Fibroblast of lung (primary cell): ENCODE measurements at regions not wholly inside any gene's neighbourhood (a gene's known extent, or its start where the extent isn't known, plus 50 kb on each side); places are given as distances from the start of the nearest gene placed in this dataset.

ENCODE experiments used
- EZH2 ChIP-seq: IDR thresholded peaks from 2 replicates; pipeline ENCODE4 v1.5.1; 2012; ENCODE audit warnings: low read length, control low read depth, mild to moderate bottlenecking; ENCODE audit errors: missing control alignments
- TF ChIP-seq, protein P1 (sequence below), 2 donors: IDR thresholded peaks in 1 of 2; conservative IDR thresholded peaks in 1 of 2; 1 replicate in 1 of 2; 2 replicates in 1 of 2; pipeline ENCODE4 v1.5.1; 2011 to 2012; ENCODE audit warnings: low read length in 2 of 2, control low read depth in 1 of 2, inconsistent platforms in 1 of 2, low read depth in 1 of 2, mild to moderate bottlenecking in 1 of 2

DNA sequence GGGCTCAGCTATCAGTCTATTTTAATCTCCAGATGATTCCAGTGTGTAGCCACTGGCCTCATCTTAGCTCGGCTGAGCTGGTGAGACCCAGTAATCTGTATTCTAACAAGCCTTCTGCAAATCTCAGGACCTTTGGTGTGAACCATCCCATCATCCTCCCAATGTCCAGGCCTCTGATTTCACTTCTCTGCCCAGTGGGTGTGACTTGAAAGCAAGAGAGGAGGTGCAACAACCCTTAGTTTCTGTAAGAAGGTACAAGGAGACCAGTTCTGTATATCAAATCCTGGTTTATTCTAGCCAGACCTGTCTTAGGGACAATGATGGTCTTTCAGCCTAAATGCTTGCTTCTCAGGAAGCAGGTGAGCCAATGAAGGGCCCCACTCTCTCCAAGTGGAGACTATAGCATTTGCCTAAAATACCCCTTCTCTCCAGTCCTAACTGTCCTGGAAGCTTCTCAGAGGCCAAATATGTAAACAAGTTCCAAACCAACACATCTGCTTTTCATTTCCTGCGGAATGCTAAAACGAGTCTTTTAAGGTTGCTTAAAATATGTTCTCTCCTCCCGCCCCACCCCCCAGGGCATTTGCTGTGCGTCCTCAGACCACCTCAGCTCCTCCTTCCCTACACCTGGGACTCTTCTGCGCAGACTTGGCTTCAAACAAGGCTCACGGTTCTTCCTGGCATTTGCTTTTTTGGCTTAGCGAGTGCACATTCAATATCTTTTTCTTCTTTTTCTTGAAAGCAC lies 78.4 kb upstream of the FUT8 start:
- TF ChIP-seq, protein P1, sequence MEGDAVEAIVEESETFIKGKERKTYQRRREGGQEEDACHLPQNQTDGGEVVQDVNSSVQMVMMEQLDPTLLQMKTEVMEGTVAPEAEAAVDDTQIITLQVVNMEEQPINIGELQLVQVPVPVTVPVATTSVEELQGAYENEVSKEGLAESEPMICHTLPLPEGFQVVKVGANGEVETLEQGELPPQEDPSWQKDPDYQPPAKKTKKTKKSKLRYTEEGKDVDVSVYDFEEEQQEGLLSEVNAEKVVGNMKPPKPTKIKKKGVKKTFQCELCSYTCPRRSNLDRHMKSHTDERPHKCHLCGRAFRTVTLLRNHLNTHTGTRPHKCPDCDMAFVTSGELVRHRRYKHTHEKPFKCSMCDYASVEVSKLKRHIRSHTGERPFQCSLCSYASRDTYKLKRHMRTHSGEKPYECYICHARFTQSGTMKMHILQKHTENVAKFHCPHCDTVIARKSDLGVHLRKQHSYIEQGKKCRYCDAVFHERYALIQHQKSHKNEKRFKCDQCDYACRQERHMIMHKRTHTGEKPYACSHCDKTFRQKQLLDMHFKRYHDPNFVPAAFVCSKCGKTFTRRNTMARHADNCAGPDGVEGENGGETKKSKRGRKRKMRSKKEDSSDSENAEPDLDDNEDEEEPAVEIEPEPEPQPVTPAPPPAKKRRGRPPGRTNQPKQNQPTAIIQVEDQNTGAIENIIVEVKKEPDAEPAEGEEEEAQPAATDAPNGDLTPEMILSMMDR (conservative IDR thresholded peaks at IDR 0.05 in 1 of 2, IDR thresholded peaks at IDR 0.05 in 1 of 2; ENCODE audit: low read depth in 1 of 2, low read length in 2 of 2) = no peak
- no peak for TF ChIP-seq EZH2
